ENCODE measurements at regions not wholly inside any gene's neighbourhood (a gene's known extent, or its start where the extent isn't known, plus 50 kb on each side); places are given as distances from the start of the nearest gene placed in this dataset.

DNA sequence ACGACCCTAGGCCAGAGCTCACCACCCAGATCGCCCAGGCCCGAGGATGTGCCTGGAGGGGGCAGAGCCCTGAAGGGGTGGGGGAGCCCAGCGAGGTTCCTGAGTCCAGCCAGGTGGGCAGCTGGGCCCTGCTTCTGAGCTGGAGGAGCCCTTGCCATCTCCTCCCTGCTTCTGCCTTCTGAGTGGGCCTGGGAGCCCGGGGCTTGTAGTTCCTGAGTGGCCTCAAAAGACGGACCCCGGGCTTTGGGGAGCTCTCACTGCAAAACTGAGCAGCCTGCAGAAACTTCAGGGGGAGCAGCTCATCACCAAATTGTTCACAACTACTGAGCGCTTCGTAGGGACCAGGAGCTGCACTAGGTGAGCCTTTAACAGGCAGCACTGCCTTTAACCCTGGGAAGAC lies 112.1 kb downstream of the NCOR2 start:
- TF ChIP-seq, protein P1, sequence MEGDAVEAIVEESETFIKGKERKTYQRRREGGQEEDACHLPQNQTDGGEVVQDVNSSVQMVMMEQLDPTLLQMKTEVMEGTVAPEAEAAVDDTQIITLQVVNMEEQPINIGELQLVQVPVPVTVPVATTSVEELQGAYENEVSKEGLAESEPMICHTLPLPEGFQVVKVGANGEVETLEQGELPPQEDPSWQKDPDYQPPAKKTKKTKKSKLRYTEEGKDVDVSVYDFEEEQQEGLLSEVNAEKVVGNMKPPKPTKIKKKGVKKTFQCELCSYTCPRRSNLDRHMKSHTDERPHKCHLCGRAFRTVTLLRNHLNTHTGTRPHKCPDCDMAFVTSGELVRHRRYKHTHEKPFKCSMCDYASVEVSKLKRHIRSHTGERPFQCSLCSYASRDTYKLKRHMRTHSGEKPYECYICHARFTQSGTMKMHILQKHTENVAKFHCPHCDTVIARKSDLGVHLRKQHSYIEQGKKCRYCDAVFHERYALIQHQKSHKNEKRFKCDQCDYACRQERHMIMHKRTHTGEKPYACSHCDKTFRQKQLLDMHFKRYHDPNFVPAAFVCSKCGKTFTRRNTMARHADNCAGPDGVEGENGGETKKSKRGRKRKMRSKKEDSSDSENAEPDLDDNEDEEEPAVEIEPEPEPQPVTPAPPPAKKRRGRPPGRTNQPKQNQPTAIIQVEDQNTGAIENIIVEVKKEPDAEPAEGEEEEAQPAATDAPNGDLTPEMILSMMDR (IDR thresholded peaks at IDR 0.05 in 2 of 3, conservative IDR thresholded peaks at IDR 0.05 in 1 of 3; ENCODE audit: borderline replicate concordance in 1 of 3, insufficient read depth in 1 of 3, low read depth in 2 of 3, low read length in 2 of 3) = no peak
- no peak for TF ChIP-seq MAX (IDR thresholded peaks at IDR 0.05)
- no peak for TF ChIP-seq POLR2A (IDR thresholded peaks at IDR 0.05; ENCODE audit: borderline replicate concordance, extremely low read depth, insufficient read depth, insufficient read length)
- no peak for TF ChIP-seq POLR2AphosphoS5 (IDR thresholded peaks at IDR 0.05; ENCODE audit: low read depth, low read length)
- TF ChIP-seq EZH2 (IDR thresholded peaks at IDR 0.05) = no peak
- TF ChIP-seq ELF1 (IDR thresholded peaks at IDR 0.05; ENCODE audit: borderline replicate concordance, low read depth) = no peak
- TF ChIP-seq CEBPB (IDR thresholded peaks at IDR 0.05; ENCODE audit: low read depth) = no peak
- no peak for TF ChIP-seq RAD21 (IDR thresholded peaks at IDR 0.05; ENCODE audit: low read depth)
- no peak for TF ChIP-seq ZNF274 (IDR thresholded peaks at IDR 0.05; ENCODE audit: low read depth, low read length)
- TF ChIP-seq JUND (IDR thresholded peaks at IDR 0.05) = no peak
- no peak for TF ChIP-seq ZFX (IDR thresholded peaks at IDR 0.05)
- TF ChIP-seq EZH2phosphoT487 (IDR thresholded peaks at IDR 0.05; ENCODE audit: borderline replicate concordance) = no peak
